CD14-positive monocyte (primary cell): ENCODE measurements at regions not wholly inside any gene's neighbourhood (a gene's known extent, or its start where the extent isn't known, plus 50 kb on each side); places are given as distances from the start of the nearest gene placed in this dataset.

Source experiments
- DNase-seq, 3 donors: peaks; one replicate each; pipeline ENCODE4 v3.0.0-alpha.2; 2011 to 2022
- H2AFZ ChIP-seq: 2 replicates; pipeline ENCODE4 v1.6.0; 2012; ENCODE audit warnings: mild to moderate bottlenecking, low read depth, low read length, inconsistent platforms; ENCODE audit not compliant: insufficient read depth, poor library complexity, severe bottlenecking
- H3K27ac ChIP-seq, 2 donors: 1 replicate in 1 of 2; 2 replicates in 1 of 2; pipeline ENCODE4 v1.5.1; 2012 to 2013; ENCODE audit warnings: low read length in 2 of 2, control low read depth in 1 of 2, inconsistent platforms in 1 of 2, low read depth in 1 of 2, mild to moderate bottlenecking in 1 of 2
- H3K27me3 ChIP-seq, 2 donors: one replicate each; pipeline versions ENCODE4 v1.6.0 to v1.6.1; 2011 to 2013; ENCODE audit warnings: low read length in 2 of 2; ENCODE audit not compliant: control insufficient read depth in 2 of 2, insufficient read depth in 2 of 2
- H3K36me3 ChIP-seq, 2 donors: replicated peaks in 1 of 2; 1 replicate in 1 of 2; 2 replicates in 1 of 2; pipeline versions ENCODE4 v1.5.1 to v1.6.1; 2012 to 2013; ENCODE audit warnings: low read length in 2 of 2, control low read depth in 1 of 2, inconsistent platforms in 1 of 2, mild to moderate bottlenecking in 1 of 2; ENCODE audit not compliant: insufficient read depth in 2 of 2, control insufficient read depth in 1 of 2
- H3K4me1 ChIP-seq, 2 donors: 1 replicate in 1 of 2; 2 replicates in 1 of 2; pipeline versions ENCODE4 v1.5.1 to v1.6.1; 2012 to 2013; ENCODE audit warnings: low read length in 2 of 2, control low read depth in 1 of 2, inconsistent platforms in 1 of 2, mild to moderate bottlenecking in 1 of 2, moderate library complexity in 1 of 2; ENCODE audit not compliant: insufficient read depth in 2 of 2, control insufficient read depth in 1 of 2
- H3K4me2 ChIP-seq: replicated peaks from 2 replicates; pipeline ENCODE3; 2012; ENCODE audit warnings: low read length, moderate library complexity, mild to moderate bottlenecking; ENCODE audit not compliant: poor library complexity, severe bottlenecking; ENCODE audit errors: extremely low read depth
- H3K4me3 ChIP-seq, 3 experiments: fragments of 200-600 bp in 1 of 3; sonication (generic) in 1 of 3; replicated peaks in 1 of 3; 1 replicate in 2 of 3; 2 replicates in 1 of 3; pipeline ENCODE4 v1.5.1; 2011 to 2013; ENCODE audit warnings: low read length in 3 of 3, mild to moderate bottlenecking in 3 of 3, control low read depth in 2 of 3, low read depth in 2 of 3, inconsistent platforms in 1 of 3, moderate library complexity in 1 of 3
- H3K79me2 ChIP-seq: 2 replicates; pipeline ENCODE4 v1.6.0; 2012; ENCODE audit warnings: mild to moderate bottlenecking, control low read depth, inconsistent platforms, low read length, moderate library complexity; ENCODE audit not compliant: insufficient read depth
- H3K9ac ChIP-seq: 2 replicates; pipeline ENCODE4 v1.6.0; 2017; ENCODE audit warnings: low read length, mild to moderate bottlenecking; ENCODE audit not compliant: insufficient read depth, poor library complexity, severe bottlenecking
- H3K9me3 ChIP-seq, 2 donors: replicated peaks in 1 of 2; 1 replicate in 1 of 2; 2 replicates in 1 of 2; pipeline versions ENCODE4 v1.5.1 to v1.6.1; 2012 to 2013; ENCODE audit warnings: low read length in 2 of 2, control low read depth in 1 of 2; ENCODE audit not compliant: control insufficient read depth in 1 of 2, insufficient read depth in 1 of 2
- H4K20me1 ChIP-seq: 2 replicates; pipeline ENCODE4 v1.6.0; 2012; ENCODE audit warnings: mild to moderate bottlenecking, low read length, control low read depth, moderate library complexity; ENCODE audit not compliant: insufficient read depth
- H3K27ac Mint-ChIP-seq, 7 donors: one replicate each; pipeline ENCODE4 v1.8.0; 2020; ENCODE audit warnings: mild to moderate bottlenecking in 7 of 7, mixed read lengths in 7 of 7, moderate library complexity in 6 of 7, inconsistent platforms in 2 of 7
- H3K27me3 Mint-ChIP-seq, 3 donors: one replicate each; pipeline ENCODE4 v1.8.0; 2021 to 2022; ENCODE audit warnings: low read depth in 3 of 3, mild to moderate bottlenecking in 3 of 3, mixed read lengths in 3 of 3, moderate library complexity in 3 of 3, inconsistent platforms in 1 of 3
- H3K36me3 Mint-ChIP-seq, 2 donors: one replicate each; pipeline ENCODE4 v1.8.0; 2020; ENCODE audit warnings: mixed read lengths in 2 of 2, inconsistent platforms in 1 of 2, mild to moderate bottlenecking in 1 of 2
- H3K4me1 Mint-ChIP-seq: one replicate; pipeline ENCODE4 v1.8.0; 2020; ENCODE audit warnings: mild to moderate bottlenecking, mixed read lengths
- H3K4me3 Mint-ChIP-seq, 2 donors: one replicate each; pipeline ENCODE4 v1.8.0; 2020; ENCODE audit warnings: mild to moderate bottlenecking in 2 of 2, mixed read lengths in 2 of 2, moderate library complexity in 1 of 2
- H3K9me3 Mint-ChIP-seq, 7 donors: one replicate each; pipeline ENCODE4 v1.8.0; 2020 to 2022; ENCODE audit warnings: mixed read lengths in 7 of 7, mild to moderate bottlenecking in 6 of 7, moderate library complexity in 6 of 7, inconsistent platforms in 2 of 7
- WGBS: methylation state at CpG from one replicate; pipeline ENCODE4 v1.1.5; 2013; ENCODE audit warnings: missing lambda C conversion rate; ENCODE audit not compliant: insufficient coverage; 5-methylcytosine and 5-hydroxymethylcytosine counted together
- intact Hi-C, 2 donors: fragments of 100-400 bp; cut with micrococcal nuclease; formaldehyde crosslinking; loops; one replicate each; pipeline versions ENCODE4 v1.15.0 to v1.15.1; 2023
- TF ChIP-seq, protein P1 (sequence below): fragments of 200-600 bp; IDR thresholded peaks from one replicate; pipeline ENCODE4 v1.8.0; 2022; ENCODE audit warnings: antibody characterized with exemption, mild to moderate bottlenecking

DNA sequence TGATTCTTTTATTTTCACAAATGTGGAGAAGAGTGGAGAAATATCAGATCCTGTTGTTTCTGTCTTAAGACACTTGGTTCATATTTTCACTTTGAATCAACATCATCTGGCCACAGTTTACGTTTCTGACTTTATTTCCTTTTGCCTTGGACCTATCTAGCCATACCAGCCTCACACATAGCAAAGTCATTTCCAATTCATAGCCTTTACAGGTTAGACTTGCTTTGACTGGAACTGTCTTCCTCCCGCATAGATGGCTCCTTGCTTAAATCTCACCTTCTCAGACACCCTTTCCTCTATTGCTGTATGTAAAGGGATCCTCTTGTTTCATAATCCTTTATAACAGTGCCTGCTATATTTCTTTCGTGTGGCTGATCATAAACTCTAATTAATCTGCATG, 297.8 kb downstream of the SH3GL2 start:
- peaks cover 0 to 7% of the 10 kb centered on the region in 2 donors for H3K9me3 ChIP-seq
- H3K4me2 ChIP-seq: no peak overlapping the region
- 80% methylated on average over 1 of the region's 3 CpGs for WGBS
- Mint-ChIP-seq H3K36me3 (no peaks in the 10 kb centered on the region), H3K4me3 (no peak overlapping the region), H3K27me3 (no peaks in the 10 kb centered on the region), H3K9me3 (peaks cover 3 to 8% (median 3%) of the 10 kb centered on the region in 7 donors), H3K4me1 (no peaks in the 10 kb centered on the region), H3K27ac (no peak overlapping the region)
- no peak for DNase-seq
- no peaks in the 10 kb centered on the region for H4K20me1 ChIP-seq
- H2AFZ ChIP-seq: no peak overlapping the region
- H3K27ac ChIP-seq: no peak overlapping the region
- H3K4me3 ChIP-seq: no peak overlapping the region
- no peak overlapping the region for H3K9ac ChIP-seq
- TF ChIP-seq, protein P1, sequence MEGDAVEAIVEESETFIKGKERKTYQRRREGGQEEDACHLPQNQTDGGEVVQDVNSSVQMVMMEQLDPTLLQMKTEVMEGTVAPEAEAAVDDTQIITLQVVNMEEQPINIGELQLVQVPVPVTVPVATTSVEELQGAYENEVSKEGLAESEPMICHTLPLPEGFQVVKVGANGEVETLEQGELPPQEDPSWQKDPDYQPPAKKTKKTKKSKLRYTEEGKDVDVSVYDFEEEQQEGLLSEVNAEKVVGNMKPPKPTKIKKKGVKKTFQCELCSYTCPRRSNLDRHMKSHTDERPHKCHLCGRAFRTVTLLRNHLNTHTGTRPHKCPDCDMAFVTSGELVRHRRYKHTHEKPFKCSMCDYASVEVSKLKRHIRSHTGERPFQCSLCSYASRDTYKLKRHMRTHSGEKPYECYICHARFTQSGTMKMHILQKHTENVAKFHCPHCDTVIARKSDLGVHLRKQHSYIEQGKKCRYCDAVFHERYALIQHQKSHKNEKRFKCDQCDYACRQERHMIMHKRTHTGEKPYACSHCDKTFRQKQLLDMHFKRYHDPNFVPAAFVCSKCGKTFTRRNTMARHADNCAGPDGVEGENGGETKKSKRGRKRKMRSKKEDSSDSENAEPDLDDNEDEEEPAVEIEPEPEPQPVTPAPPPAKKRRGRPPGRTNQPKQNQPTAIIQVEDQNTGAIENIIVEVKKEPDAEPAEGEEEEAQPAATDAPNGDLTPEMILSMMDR: no peak
- H3K4me1 ChIP-seq: no peaks in the 10 kb centered on the region
- no peaks in the 10 kb centered on the region for H3K79me2 ChIP-seq
- H3K27me3 ChIP-seq: no peaks in the 10 kb centered on the region
- intact Hi-C loops: loop anchor here in 1 of 2 donors (10.0 kb wide), 1 partner anchor 62 kb away; no protein-coding TSS in a partner anchor
- no peaks in the 10 kb centered on the region for H3K36me3 ChIP-seq

DNA sequence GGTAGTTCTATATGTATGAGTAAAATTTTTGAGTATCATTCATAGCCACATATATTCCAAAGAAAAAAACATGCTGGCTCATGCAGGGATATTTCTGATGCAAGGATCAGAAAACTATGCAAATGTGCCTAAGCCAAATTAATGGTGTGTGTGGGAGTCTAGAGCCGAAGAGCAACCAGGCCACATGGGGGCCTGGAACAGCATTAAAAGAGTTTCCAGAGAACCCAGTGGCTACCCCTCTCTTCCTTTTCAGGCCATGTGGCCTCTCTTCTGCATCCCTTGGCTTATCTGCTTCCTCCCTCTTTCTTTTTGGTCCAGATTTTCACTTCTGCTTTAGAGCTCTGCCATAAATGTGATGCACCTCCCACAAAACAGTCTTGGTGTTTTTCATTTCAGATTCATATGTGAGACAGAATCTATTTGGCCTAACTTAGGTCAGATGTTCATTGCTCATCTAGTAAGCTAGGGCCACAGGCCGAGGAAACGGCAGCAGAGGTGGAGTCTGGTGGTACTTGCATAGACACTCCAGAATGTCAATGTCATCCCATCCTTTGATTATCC, 300.0 kb downstream of the SH3GL2 start:
- Histone ChIP-seq H3K27me3 (no peaks in the 10 kb centered on the region), H3K36me3 (no peaks in the 10 kb centered on the region), H3K4me3 (no peak overlapping the region), H2AFZ (no peak overlapping the region), H3K9me3 (peaks cover 0 to 6% of the 10 kb centered on the region in 2 donors), H3K79me2 (no peaks in the 10 kb centered on the region), H3K4me2 (no peak overlapping the region), H3K9ac (no peak overlapping the region), H4K20me1 (no peaks in the 10 kb centered on the region), H3K4me1 (no peaks in the 10 kb centered on the region), H3K27ac (no peak overlapping the region)
- peaks cover 1 to 3% (median 3%) of the 10 kb centered on the region in 7 donors for H3K9me3 Mint-ChIP-seq
- H3K27me3 Mint-ChIP-seq: no peaks in the 10 kb centered on the region
- WGBS: 62% methylated on average over 3 of the region's 3 CpGs
- H3K4me1 Mint-ChIP-seq: no peaks in the 10 kb centered on the region
- H3K4me3 Mint-ChIP-seq: no peak overlapping the region
- no peak for DNase-seq
- no peaks in the 10 kb centered on the region for H3K36me3 Mint-ChIP-seq
- intact Hi-C loops: loop anchor here in 1 of 2 donors (10.0 kb wide), 1 partner anchor 64 kb away; no protein-coding TSS in a partner anchor
- TF ChIP-seq, protein P1: no peak
- no peak overlapping the region for H3K27ac Mint-ChIP-seq
